Kidney glomerular epithelial cell (primary cell): ENCODE measurements at regions not wholly inside any gene's neighbourhood (a gene's known extent, or its start where the extent isn't known, plus 50 kb on each side); places are given as distances from the start of the nearest gene placed in this dataset.

Source experiments
- DNase-seq: peaks from one replicate; lab custom pipeline; 2025; lab: John Stamatoyannopoulos, UW

- DNase-seq: no peak
These were observed 50.7 kb upstream of the LYVE1 start for GRCh38 chr11:10619131-10619680.

- no peak for DNase-seq
These were observed 50.0 kb upstream of the LYVE1 start for GRCh38 chr11:10618490-10618889.
